Cardiac muscle cell (in vitro differentiated cells and primary cell): ENCODE measurements at regions not wholly inside any gene's neighbourhood (a gene's known extent, or its start where the extent isn't known, plus 50 kb on each side); places are given as distances from the start of the nearest gene placed in this dataset.

Experiments used
- DNase-seq, 2 donors: peaks; one replicate each; pipeline versions ENCODE4 v3.0.0 to v3.0.0-alpha.2; 2010 to 2017; ENCODE audit warnings: low read depth in 1 of 2, low spot score in 1 of 2
- H3K27ac ChIP-seq: fragments of 200-600 bp; sonication (generic); 2 replicates; pipeline ENCODE4 v1.5.1; 2016
- H3K27me3 ChIP-seq: fragments of 200-600 bp; sonication (generic); 2 replicates; pipeline ENCODE4 v1.6.0; 2016; ENCODE audit warnings: control low read depth
- H3K36me3 ChIP-seq: fragments of 200-600 bp; sonication (generic); 2 replicates; pipeline ENCODE4 v1.5.1; 2016; ENCODE audit warnings: control low read depth
- H3K4me1 ChIP-seq: fragments of 200-600 bp; sonication (generic); 2 replicates; pipeline ENCODE4 v1.8.1; 2017; ENCODE audit warnings: low read depth, mild to moderate bottlenecking, mixed run types
- H3K4me3 ChIP-seq: fragments of 200-600 bp; sonication (generic); 2 replicates; pipeline ENCODE4 v1.5.1; 2016; ENCODE audit warnings: mild to moderate bottlenecking
- H3K9me3 ChIP-seq: fragments of 200-600 bp; sonication (generic); 2 replicates; pipeline ENCODE4 v1.5.1; 2017; ENCODE audit warnings: low read depth, mild to moderate bottlenecking, control low read depth
- TF ChIP-seq, protein P1 (sequence below): IDR thresholded peaks from 2 replicates; pipeline ENCODE4 v1.5.1; 2012; ENCODE audit warnings: low read depth, mild to moderate bottlenecking, low read length

DNA sequence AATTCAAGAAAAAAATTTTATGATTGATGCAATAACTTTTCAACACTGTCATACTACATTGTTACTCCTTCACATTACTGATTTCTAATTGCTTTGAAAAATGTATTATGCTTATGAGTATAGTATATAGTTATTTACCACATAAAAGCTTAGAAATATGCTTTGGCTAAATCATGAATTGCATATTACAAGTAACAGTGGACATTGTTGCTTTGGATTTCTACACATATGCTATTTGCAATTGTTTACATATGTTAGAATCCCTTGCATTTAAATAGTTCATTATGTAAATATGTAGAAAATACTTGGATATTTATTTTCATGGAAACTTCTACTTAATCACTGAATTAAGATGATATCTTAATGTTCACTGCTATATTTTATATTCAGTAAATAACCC, 577.5 kb downstream of the QKI start:
- DNase-seq: no peak
- Histone ChIP-seq H3K4me1 (no peaks in the 10 kb centered on the region), H3K27me3 (no peaks in the 10 kb centered on the region), H3K36me3 (no peaks in the 10 kb centered on the region), H3K4me3 (no peak overlapping the region), H3K27ac (no peak overlapping the region), H3K9me3 (no peaks in the 10 kb centered on the region)
- TF ChIP-seq, protein P1, sequence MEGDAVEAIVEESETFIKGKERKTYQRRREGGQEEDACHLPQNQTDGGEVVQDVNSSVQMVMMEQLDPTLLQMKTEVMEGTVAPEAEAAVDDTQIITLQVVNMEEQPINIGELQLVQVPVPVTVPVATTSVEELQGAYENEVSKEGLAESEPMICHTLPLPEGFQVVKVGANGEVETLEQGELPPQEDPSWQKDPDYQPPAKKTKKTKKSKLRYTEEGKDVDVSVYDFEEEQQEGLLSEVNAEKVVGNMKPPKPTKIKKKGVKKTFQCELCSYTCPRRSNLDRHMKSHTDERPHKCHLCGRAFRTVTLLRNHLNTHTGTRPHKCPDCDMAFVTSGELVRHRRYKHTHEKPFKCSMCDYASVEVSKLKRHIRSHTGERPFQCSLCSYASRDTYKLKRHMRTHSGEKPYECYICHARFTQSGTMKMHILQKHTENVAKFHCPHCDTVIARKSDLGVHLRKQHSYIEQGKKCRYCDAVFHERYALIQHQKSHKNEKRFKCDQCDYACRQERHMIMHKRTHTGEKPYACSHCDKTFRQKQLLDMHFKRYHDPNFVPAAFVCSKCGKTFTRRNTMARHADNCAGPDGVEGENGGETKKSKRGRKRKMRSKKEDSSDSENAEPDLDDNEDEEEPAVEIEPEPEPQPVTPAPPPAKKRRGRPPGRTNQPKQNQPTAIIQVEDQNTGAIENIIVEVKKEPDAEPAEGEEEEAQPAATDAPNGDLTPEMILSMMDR: no peak

GRCh38 chr6:163991321-163991720, 576.8 kb downstream of the QKI start:
- no peak overlapping the region for H3K27ac ChIP-seq
- H3K36me3 ChIP-seq: no peaks in the 10 kb centered on the region
- TF ChIP-seq, protein P1: no peak
- no peaks in the 10 kb centered on the region for H3K27me3 ChIP-seq
- H3K4me1 ChIP-seq: no peaks in the 10 kb centered on the region
- no peak overlapping the region for H3K4me3 ChIP-seq
- H3K9me3 ChIP-seq: no peaks in the 10 kb centered on the region
- DNase-seq: no peak

- Histone ChIP-seq H3K4me1 (no peaks in the 10 kb centered on the region), H3K36me3 (no peaks in the 10 kb centered on the region), H3K9me3 (no peaks in the 10 kb centered on the region), H3K27ac (no peak overlapping the region), H3K27me3 (no peaks in the 10 kb centered on the region), H3K4me3 (no peak overlapping the region)
- peak in 1 of 2 donors; percentile 56 for DNase-seq
- TF ChIP-seq, protein P1: no peak
Observed at GRCh38 chr6:163986313-163986712, 571.8 kb downstream of the QKI start.

DNA sequence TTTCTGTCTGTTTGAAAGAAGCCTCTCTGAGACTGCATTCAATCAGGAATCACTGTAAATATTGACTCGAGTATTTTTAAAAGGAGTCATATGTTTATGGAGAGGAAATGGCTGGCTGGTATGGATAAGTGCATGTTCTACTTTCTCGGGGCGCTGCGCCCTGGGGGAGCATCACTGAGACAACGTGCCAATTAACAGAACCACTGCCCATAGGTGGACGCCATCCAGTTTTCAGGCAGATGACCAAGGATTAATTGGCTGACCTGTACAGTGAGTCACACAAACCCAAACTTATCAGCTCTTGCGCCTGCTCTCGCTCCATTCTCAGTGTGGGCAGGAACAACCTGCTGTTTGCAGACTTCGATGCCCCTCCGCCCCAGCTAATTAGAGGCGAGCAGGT, 571.2 kb downstream of the QKI start:
- TF ChIP-seq, protein P1: no peak
- H3K27me3 ChIP-seq: no peaks in the 10 kb centered on the region
- H3K36me3 ChIP-seq: no peaks in the 10 kb centered on the region
- no peaks in the 10 kb centered on the region for H3K9me3 ChIP-seq
- H3K27ac ChIP-seq: no peak overlapping the region
- no peaks in the 10 kb centered on the region for H3K4me1 ChIP-seq
- no peak overlapping the region for H3K4me3 ChIP-seq
- no peak for DNase-seq

DNA sequence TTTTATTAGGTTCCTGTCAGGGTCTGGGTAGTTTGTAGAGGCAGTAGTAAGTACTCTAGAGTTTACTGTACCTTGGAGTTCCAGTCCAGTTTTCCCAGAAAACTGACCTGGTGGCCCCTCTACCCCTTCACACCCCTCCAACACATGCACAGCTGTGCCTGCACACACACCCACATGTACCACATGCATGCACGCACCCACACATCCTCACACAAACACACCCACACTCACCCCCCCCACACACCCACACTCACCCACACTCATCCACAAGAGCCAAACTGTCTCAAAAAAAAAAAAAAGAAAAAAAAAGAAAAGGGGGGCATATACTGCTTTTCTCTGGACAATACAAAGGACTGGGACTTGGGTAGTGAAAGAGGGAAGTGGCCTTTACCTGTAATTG, 570.5 kb downstream of the QKI start:
- TF ChIP-seq, protein P1: no peak

More for the DNA sequence above, 570.5 kb downstream of the QKI start:
- Histone ChIP-seq H3K4me1 (no peaks in the 10 kb centered on the region), H3K4me3 (no peak overlapping the region), H3K9me3 (no peaks in the 10 kb centered on the region), H3K27ac (no peak overlapping the region), H3K27me3 (no peaks in the 10 kb centered on the region), H3K36me3 (no peaks in the 10 kb centered on the region)
- no peak for DNase-seq
